MG63 (cell line): ENCODE measurements at regions not wholly inside any gene's neighbourhood (a gene's known extent, or its start where the extent isn't known, plus 50 kb on each side); places are given as distances from the start of the nearest gene placed in this dataset.

Experiments
- DNase-seq: peaks from one replicate; pipeline ENCODE4 v3.0.0-alpha.2; 2020
- H3K27me3 ChIP-seq: fragments of 250-450 bp; sonication (Bioruptor Pico); 2 replicates; pipeline ENCODE4 v1.5.1; 2020; ENCODE audit warnings: mild to moderate bottlenecking, moderate library complexity
- H3K36me3 ChIP-seq: fragments of 250-450 bp; sonication (Bioruptor Pico); 2 replicates; pipeline ENCODE4 v1.5.1; 2020; ENCODE audit warnings: mild to moderate bottlenecking, moderate library complexity
- H3K4me3 ChIP-seq: fragments of 250-450 bp; sonication (Bioruptor Pico); 2 replicates; pipeline ENCODE4 v1.5.1; 2020; ENCODE audit warnings: mild to moderate bottlenecking, moderate library complexity
- H3K9me3 ChIP-seq: fragments of 250-450 bp; sonication (Bioruptor Pico); 2 replicates; pipeline ENCODE4 v1.5.1; 2020; ENCODE audit warnings: mild to moderate bottlenecking, moderate library complexity

DNA sequence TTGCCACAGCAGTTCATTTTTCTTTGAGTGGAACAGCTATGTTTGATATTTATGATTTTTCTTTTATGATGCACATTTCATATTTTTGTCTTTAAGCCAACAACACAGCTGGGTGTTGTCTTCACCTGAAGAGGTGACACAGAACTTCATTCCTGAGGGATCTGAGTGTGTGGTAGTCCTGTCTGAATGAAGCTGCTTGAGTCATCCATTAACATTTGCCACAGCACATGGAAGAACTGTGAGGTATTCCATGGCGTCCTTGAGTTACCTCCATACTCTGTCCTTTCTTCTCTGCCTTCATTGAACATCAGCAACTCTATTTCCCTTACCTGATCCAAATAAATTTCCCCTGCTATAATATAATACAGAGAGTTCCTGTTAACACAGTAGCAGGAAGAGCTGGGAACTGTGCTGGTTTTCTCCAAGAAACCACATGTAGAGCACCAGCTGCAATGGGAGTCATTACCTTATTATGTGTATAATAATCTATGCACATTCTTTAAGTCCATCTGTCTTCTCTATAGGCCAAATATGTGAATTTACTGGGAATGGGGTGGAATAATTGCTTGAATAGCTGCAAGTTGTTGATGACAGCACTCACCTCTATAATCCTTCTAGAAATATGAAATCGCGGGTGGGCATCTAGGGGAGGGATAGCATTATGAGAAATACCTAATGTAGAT is 72.4 kb upstream of the TAC1 start:
- H3K36me3 ChIP-seq = no peaks in the 10 kb centered on the region

DNA sequence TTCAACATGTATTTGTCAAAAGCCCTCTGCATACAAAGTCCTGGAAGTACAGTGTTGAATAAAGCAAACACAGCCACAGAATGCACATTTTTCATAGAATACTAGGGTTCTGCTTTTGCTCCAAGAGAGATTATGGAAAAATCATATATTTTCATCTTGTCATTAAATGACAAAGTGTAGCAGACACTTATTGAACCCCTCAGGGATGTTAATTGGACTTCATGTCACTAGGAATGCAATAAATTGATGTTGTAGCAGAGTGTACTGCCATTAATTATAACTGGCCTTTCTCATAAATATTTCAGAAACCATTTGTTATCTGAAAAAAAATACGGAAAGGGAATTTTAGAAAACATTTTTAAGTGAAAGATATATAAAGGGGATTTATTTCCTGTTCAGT is 64.5 kb upstream of the TAC1 start:
- no peak for DNase-seq
- no peaks in the 10 kb centered on the region for H3K9me3 ChIP-seq
- H3K36me3 ChIP-seq = no peaks in the 10 kb centered on the region
- H3K4me3 ChIP-seq = no peak overlapping the region
- no peaks in the 10 kb centered on the region for H3K27me3 ChIP-seq

More for the DNA sequence above, 72.4 kb upstream of the TAC1 start:
- Histone ChIP-seq H3K4me3 (no peak overlapping the region), H3K27me3 (no peaks in the 10 kb centered on the region), H3K9me3 (no peaks in the 10 kb centered on the region)
- DNase-seq = no peak

DNA sequence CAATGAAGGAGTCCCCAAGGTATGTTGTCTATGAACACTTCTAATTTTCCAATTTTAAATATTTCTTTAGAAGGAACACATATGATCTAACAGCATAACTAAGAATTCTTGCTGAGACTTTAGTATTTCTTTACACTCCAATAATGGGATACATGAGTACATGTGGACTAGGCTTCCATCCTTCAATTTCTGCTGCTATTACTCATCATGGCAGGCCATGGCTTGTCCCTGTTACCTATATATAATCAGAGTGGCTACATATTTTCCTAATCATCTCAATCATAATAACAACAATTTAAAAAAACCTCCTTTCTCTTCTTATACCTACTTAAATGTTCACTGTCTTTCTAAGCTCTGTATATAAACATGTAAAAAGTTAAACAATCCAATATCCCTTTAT is 60.3 kb upstream of the TAC1 start:
- no peaks in the 10 kb centered on the region for H3K9me3 ChIP-seq
- no peak overlapping the region for H3K4me3 ChIP-seq
- no peak for DNase-seq
- no peaks in the 10 kb centered on the region for H3K36me3 ChIP-seq
- no peaks in the 10 kb centered on the region for H3K27me3 ChIP-seq

DNA sequence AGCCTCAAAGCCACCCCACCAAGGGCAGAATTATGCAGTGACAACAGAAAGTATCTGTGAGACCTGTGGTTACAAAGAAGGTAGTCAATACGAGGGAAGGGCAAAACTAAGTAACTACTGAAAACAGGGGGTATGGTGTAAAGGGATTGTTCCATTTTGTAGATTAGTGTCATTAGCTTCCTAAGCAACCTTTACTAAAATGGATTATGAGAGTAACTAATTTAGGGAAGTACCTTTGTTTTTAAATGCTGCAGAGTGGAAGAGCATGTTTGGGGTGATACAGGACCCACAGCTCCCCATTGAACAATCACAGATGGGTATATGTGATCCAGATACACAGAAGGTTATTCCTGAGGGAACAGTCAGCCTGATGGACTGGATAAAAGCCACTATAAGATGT is 51.3 kb upstream of the TAC1 start:
- DNase-seq = no peak
- Histone ChIP-seq H3K27me3 (no peaks in the 10 kb centered on the region), H3K36me3 (no peaks in the 10 kb centered on the region), H3K4me3 (no peak overlapping the region), H3K9me3 (no peaks in the 10 kb centered on the region)
